ENCODE measurements at regions not wholly inside any gene's neighbourhood (a gene's known extent, or its start where the extent isn't known, plus 50 kb on each side); places are given as distances from the start of the nearest gene placed in this dataset.

DNA sequence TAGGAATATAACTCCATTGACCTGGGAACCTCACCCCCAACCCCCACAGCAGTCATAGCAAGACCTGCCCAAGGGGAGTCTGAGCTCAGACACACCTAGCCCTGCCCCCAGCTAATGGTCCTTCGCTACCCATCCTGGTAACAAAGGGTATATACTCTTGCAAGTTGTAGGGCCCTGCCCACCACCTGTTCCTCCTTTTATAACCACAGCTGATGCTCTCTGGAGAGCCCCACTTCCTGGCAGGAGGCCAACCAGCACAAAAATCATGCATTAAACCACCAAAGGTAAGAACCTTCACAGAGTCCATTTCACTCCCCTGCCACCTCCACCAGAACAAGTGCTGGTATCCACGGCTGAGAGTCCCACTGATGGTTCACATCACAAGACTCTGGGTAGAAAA is 1195.3 kb upstream of the SEMA6A start:
- TF ChIP-seq, protein P1, sequence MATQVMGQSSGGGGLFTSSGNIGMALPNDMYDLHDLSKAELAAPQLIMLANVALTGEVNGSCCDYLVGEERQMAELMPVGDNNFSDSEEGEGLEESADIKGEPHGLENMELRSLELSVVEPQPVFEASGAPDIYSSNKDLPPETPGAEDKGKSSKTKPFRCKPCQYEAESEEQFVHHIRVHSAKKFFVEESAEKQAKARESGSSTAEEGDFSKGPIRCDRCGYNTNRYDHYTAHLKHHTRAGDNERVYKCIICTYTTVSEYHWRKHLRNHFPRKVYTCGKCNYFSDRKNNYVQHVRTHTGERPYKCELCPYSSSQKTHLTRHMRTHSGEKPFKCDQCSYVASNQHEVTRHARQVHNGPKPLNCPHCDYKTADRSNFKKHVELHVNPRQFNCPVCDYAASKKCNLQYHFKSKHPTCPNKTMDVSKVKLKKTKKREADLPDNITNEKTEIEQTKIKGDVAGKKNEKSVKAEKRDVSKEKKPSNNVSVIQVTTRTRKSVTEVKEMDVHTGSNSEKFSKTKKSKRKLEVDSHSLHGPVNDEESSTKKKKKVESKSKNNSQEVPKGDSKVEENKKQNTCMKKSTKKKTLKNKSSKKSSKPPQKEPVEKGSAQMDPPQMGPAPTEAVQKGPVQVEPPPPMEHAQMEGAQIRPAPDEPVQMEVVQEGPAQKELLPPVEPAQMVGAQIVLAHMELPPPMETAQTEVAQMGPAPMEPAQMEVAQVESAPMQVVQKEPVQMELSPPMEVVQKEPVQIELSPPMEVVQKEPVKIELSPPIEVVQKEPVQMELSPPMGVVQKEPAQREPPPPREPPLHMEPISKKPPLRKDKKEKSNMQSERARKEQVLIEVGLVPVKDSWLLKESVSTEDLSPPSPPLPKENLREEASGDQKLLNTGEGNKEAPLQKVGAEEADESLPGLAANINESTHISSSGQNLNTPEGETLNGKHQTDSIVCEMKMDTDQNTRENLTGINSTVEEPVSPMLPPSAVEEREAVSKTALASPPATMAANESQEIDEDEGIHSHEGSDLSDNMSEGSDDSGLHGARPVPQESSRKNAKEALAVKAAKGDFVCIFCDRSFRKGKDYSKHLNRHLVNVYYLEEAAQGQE (IDR thresholded peaks at IDR 0.05; ENCODE audit: unreplicated experiment), result no peak
- TF ChIP-seq, protein P2, sequence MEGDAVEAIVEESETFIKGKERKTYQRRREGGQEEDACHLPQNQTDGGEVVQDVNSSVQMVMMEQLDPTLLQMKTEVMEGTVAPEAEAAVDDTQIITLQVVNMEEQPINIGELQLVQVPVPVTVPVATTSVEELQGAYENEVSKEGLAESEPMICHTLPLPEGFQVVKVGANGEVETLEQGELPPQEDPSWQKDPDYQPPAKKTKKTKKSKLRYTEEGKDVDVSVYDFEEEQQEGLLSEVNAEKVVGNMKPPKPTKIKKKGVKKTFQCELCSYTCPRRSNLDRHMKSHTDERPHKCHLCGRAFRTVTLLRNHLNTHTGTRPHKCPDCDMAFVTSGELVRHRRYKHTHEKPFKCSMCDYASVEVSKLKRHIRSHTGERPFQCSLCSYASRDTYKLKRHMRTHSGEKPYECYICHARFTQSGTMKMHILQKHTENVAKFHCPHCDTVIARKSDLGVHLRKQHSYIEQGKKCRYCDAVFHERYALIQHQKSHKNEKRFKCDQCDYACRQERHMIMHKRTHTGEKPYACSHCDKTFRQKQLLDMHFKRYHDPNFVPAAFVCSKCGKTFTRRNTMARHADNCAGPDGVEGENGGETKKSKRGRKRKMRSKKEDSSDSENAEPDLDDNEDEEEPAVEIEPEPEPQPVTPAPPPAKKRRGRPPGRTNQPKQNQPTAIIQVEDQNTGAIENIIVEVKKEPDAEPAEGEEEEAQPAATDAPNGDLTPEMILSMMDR (conservative IDR thresholded peaks at IDR 0.05; ENCODE audit: low read depth in 2 of 2), result no peak
- TF ChIP-seq POLR2AphosphoS5 (IDR thresholded peaks at IDR 0.05; ENCODE audit: low read depth) (no peak), EZH2 (IDR thresholded peaks at IDR 0.05; ENCODE audit: low read depth, unreplicated experiment) (no peak), EZH2phosphoT487 (IDR thresholded peaks at IDR 0.05; ENCODE audit: unreplicated experiment) (no peak), ZNF114 (CRISPR knock-in tag; IDR thresholded peaks at IDR 0.05) (no peak), STAT1 (IDR thresholded peaks at IDR 0.05; ENCODE audit: unreplicated experiment) (no peak), CREB1 (CRISPR knock-in tag; IDR thresholded peaks at IDR 0.05; ENCODE audit: low read depth) (no peak), NANOG (IDR thresholded peaks at IDR 0.05; ENCODE audit: borderline replicate concordance) (no peak), JUNB (IDR thresholded peaks at IDR 0.05; ENCODE audit: unreplicated experiment) (no peak)
- TF ChIP-seq, protein P3, sequence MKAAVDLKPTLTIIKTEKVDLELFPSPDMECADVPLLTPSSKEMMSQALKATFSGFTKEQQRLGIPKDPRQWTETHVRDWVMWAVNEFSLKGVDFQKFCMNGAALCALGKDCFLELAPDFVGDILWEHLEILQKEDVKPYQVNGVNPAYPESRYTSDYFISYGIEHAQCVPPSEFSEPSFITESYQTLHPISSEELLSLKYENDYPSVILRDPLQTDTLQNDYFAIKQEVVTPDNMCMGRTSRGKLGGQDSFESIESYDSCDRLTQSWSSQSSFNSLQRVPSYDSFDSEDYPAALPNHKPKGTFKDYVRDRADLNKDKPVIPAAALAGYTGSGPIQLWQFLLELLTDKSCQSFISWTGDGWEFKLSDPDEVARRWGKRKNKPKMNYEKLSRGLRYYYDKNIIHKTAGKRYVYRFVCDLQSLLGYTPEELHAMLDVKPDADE (IDR thresholded peaks at IDR 0.05), result no peak

Data from GM23338 (cell line).